Astrocyte (in vitro differentiated cells and primary cell): ENCODE measurements at regions not wholly inside any gene's neighbourhood (a gene's known extent, or its start where the extent isn't known, plus 50 kb on each side); places are given as distances from the start of the nearest gene placed in this dataset.

Experiments used
- DNase-seq: peaks from one replicate; pipeline ENCODE4 v3.0.0-alpha.2; 2010; ENCODE audit warnings: low read depth
- FAIRE-seq: peaks from 2 replicates; lab custom pipeline; 2011; peaks lifted over from hg19 to GRCh38; lab: Jason Lieb, UNC
- H2AFZ ChIP-seq: 2 replicates; pipeline ENCODE4 v1.6.0; 2012; ENCODE audit warnings: low read depth, low read length, inconsistent platforms
- H3K27ac ChIP-seq: 2 replicates; pipeline ENCODE4 v1.5.1; 2011; ENCODE audit warnings: low read depth, low read length, inconsistent platforms
- H3K27me3 ChIP-seq: 2 replicates; pipeline ENCODE4 v1.6.0; 2011; ENCODE audit warnings: low read length, inconsistent platforms; ENCODE audit not compliant: insufficient read depth
- H3K36me3 ChIP-seq: 2 replicates; pipeline ENCODE4 v1.5.1; 2011; ENCODE audit warnings: low read length, inconsistent platforms; ENCODE audit not compliant: insufficient read depth
- H3K4me1 ChIP-seq: 2 replicates; pipeline ENCODE4 v1.5.1; 2011; ENCODE audit warnings: low read length, inconsistent platforms; ENCODE audit not compliant: insufficient read depth
- H3K4me2 ChIP-seq: 2 replicates; pipeline ENCODE4 v1.6.0; 2012; ENCODE audit warnings: low read length, inconsistent platforms
- H3K4me3 ChIP-seq: 2 replicates; pipeline ENCODE4 v1.5.1; 2011; ENCODE audit warnings: low read depth, mild to moderate bottlenecking, low read length, inconsistent platforms; ENCODE audit not compliant: insufficient read depth
- H3K79me2 ChIP-seq: 2 replicates; pipeline ENCODE4 v1.6.0; 2012; ENCODE audit warnings: mild to moderate bottlenecking, low read length, inconsistent platforms; ENCODE audit not compliant: insufficient read depth
- H3K9ac ChIP-seq: 2 replicates; pipeline ENCODE4 v1.6.0; 2012; ENCODE audit warnings: mild to moderate bottlenecking, low read length, inconsistent platforms
- H3K9me3 ChIP-seq: 2 replicates; pipeline ENCODE4 v1.5.1; 2012; ENCODE audit warnings: low read depth, mild to moderate bottlenecking, low read length, inconsistent platforms; ENCODE audit not compliant: insufficient read depth
- H4K20me1 ChIP-seq: 2 replicates; pipeline ENCODE4 v1.6.0; 2012; ENCODE audit warnings: low read length, inconsistent platforms; ENCODE audit not compliant: insufficient read depth
- H3K27ac Mint-ChIP-seq: one replicate; pipeline ENCODE4 v1.8.0; 2021; ENCODE audit warnings: mild to moderate bottlenecking, mixed read lengths; ENCODE audit not compliant: unreplicated experiment
- H3K27me3 Mint-ChIP-seq: one replicate; pipeline ENCODE4 v1.8.0; 2021; ENCODE audit warnings: low read depth, mixed read lengths; ENCODE audit not compliant: unreplicated experiment
- H3K36me3 Mint-ChIP-seq: one replicate; pipeline ENCODE4 v1.8.0; 2021; ENCODE audit warnings: low read depth, mixed read lengths; ENCODE audit not compliant: unreplicated experiment
- H3K4me1 Mint-ChIP-seq: one replicate; pipeline ENCODE4 v1.8.0; 2021; ENCODE audit warnings: low read depth, mixed read lengths; ENCODE audit not compliant: unreplicated experiment
- H3K4me3 Mint-ChIP-seq: one replicate; pipeline ENCODE4 v1.8.0; 2021; ENCODE audit warnings: mild to moderate bottlenecking, moderate library complexity, mixed read lengths; ENCODE audit not compliant: unreplicated experiment
- H3K9me3 Mint-ChIP-seq: one replicate; pipeline ENCODE4 v1.8.0; 2021; ENCODE audit warnings: mild to moderate bottlenecking, mixed read lengths; ENCODE audit not compliant: unreplicated experiment
- CTCF ChIP-seq: IDR thresholded peaks from 2 replicates; pipeline ENCODE4 v1.5.1; 2011; ENCODE audit warnings: low read depth, mild to moderate bottlenecking, inconsistent platforms, low read length, moderate library complexity; ENCODE audit not compliant: insufficient read depth
- EZH2 ChIP-seq: IDR thresholded peaks from 2 replicates; pipeline ENCODE4 v1.6.1; 2012; ENCODE audit warnings: mild to moderate bottlenecking, low read length, inconsistent platforms; ENCODE audit not compliant: insufficient read depth

GRCh38 chr20:50265245-50265946 is 74.8 kb downstream of the CEBPB start:
- Histone ChIP-seq H3K4me3 (no peak overlapping the region), H2AFZ (no peak overlapping the region), H3K27ac (no peak overlapping the region), H3K4me1 (peaks cover 3% of the 10 kb centered on the region), H3K79me2 (no peaks in the 10 kb centered on the region), H3K36me3 (no peaks in the 10 kb centered on the region), H3K9me3 (no peaks in the 10 kb centered on the region), H3K4me2 (no peak overlapping the region), H3K9ac (no peak overlapping the region), H3K27me3 (no peaks in the 10 kb centered on the region), H4K20me1 (no peaks in the 10 kb centered on the region)
- TF ChIP-seq EZH2 (no peak), CTCF (no peak)
- H3K9me3 Mint-ChIP-seq = no peaks in the 10 kb centered on the region
- peaks cover 14% of the 10 kb centered on the region for H3K27me3 Mint-ChIP-seq
- DNase-seq (no peak), FAIRE-seq (no peak)
- no peaks in the 10 kb centered on the region for H3K36me3 Mint-ChIP-seq
- H3K4me3 Mint-ChIP-seq = no peak overlapping the region
- no peak overlapping the region for H3K27ac Mint-ChIP-seq
- H3K4me1 Mint-ChIP-seq = peaks cover 3% of the 10 kb centered on the region

GRCh38 chr20:50266293-50267040 is 75.8 kb downstream of the CEBPB start:
- H3K4me2 ChIP-seq = no peak overlapping the region
- H3K27me3 Mint-ChIP-seq = peaks cover 25% of the 10 kb centered on the region
- FAIRE-seq (no peak), DNase-seq (no peak)
- H3K9ac ChIP-seq = no peak overlapping the region
- H3K27me3 ChIP-seq = no peaks in the 10 kb centered on the region
- H3K27ac Mint-ChIP-seq = no peak overlapping the region
- H3K9me3 Mint-ChIP-seq = no peaks in the 10 kb centered on the region
- no peaks in the 10 kb centered on the region for H3K79me2 ChIP-seq
- no peak overlapping the region for H3K4me3 Mint-ChIP-seq
- H3K27ac ChIP-seq = no peak overlapping the region
- no peak overlapping the region for H2AFZ ChIP-seq
- no peaks in the 10 kb centered on the region for H3K4me1 Mint-ChIP-seq
- TF ChIP-seq EZH2 (no peak), CTCF (no peak)
- no peaks in the 10 kb centered on the region for H3K4me1 ChIP-seq
- H3K4me3 ChIP-seq = no peak overlapping the region
- H3K36me3 Mint-ChIP-seq = no peaks in the 10 kb centered on the region
- H4K20me1 ChIP-seq = no peaks in the 10 kb centered on the region
- H3K36me3 ChIP-seq = no peaks in the 10 kb centered on the region
- no peaks in the 10 kb centered on the region for H3K9me3 ChIP-seq
